Colonic mucosa (tissue), 4 donors: ENCODE measurements at regions not wholly inside any gene's neighbourhood (a gene's known extent, or its start where the extent isn't known, plus 50 kb on each side); places are given as distances from the start of the nearest gene placed in this dataset.

Source experiments
- DNase-seq: peaks from one replicate; pipeline ENCODE4 v3.0.0-alpha.2; 2020
- H3K27ac ChIP-seq: fragments of 200-600 bp; one replicate; pipeline ENCODE4 v1.8.0; 2021
- H3K27me3 ChIP-seq: fragments of 200-600 bp; one replicate; pipeline ENCODE4 v1.8.0; 2021
- H3K36me3 ChIP-seq: fragments of 200-600 bp; one replicate; pipeline ENCODE4 v1.8.0; 2021
- H3K4me1 ChIP-seq: fragments of 200-600 bp; one replicate; pipeline ENCODE4 v1.8.0; 2021; ENCODE audit warnings: mild to moderate bottlenecking
- H3K4me3 ChIP-seq: fragments of 200-600 bp; one replicate; pipeline ENCODE4 v1.8.0; 2021
- H3K9ac ChIP-seq, 2 donors: one replicate each; pipeline ENCODE4 v1.7.0; 2013; ENCODE audit warnings: control low read depth in 2 of 2, low read depth in 2 of 2, low read length in 2 of 2
- H3K9me3 ChIP-seq: fragments of 200-600 bp; one replicate; pipeline ENCODE4 v1.8.0; 2021
- intact Hi-C: fragments of 100-400 bp; cut with DNase I; formaldehyde crosslinking; loops from one replicate; pipeline ENCODE4 v1.14.1; 2022
- TF ChIP-seq, protein P1 (sequence below): fragments of 200-600 bp; IDR thresholded peaks from one replicate; pipeline ENCODE4 v1.8.0; 2022; ENCODE audit warnings: antibody characterized with exemption, mild to moderate bottlenecking
- donor health status: healthy.
- donor health status: DM: no; HTN: no; CAD: no.
- donor health status: DM: no; HTN: no; CAD: no.

DNA sequence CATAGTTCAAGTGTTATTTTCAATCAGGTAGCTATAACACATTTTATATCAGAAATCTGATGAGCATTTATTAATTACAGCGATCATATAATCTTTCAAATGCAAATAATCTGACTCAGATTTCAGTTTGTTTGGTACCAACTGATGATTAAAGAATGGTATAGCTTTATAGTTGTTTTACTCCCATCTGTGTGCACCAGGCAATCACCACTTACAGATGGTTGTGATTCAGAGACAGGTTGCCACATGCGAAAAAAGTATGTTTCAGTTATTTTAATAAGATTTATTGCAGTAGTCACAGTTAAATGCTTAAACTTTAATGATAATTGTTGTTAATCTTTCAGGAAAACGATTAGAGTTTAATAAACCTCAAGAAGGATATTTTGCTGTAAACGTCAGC is 155.1 kb upstream of the ARRDC3 start:
- no peak overlapping the region for H3K9ac ChIP-seq
- intact Hi-C loops = no loop called here

DNA sequence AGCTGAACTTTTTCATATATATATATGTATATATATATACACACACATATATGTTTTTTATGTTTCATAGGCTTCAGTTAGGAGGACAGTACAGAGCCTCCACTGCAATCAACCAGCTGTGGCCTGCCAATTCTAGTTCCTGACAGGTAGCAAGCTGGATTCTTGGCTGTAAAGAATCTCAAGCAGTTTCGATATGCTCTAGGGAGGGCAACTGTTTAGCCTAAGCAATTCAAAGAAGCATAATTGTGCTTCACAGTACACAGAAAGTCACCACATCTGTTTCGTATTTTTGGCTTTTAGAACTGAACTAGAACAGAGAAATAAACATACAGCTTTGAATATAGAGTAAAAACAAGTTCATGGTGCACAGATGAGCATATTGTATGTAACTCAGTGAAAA is 152.4 kb upstream of the ARRDC3 start:
- H3K27me3 ChIP-seq = no peaks in the 10 kb centered on the region
- H3K9ac ChIP-seq = no peak overlapping the region
- no peak overlapping the region for H3K4me3 ChIP-seq
- no peaks in the 10 kb centered on the region for H3K9me3 ChIP-seq
- intact Hi-C loops = no loop called here
- no peaks in the 10 kb centered on the region for H3K36me3 ChIP-seq
- no peak for DNase-seq
- TF ChIP-seq, protein P1, sequence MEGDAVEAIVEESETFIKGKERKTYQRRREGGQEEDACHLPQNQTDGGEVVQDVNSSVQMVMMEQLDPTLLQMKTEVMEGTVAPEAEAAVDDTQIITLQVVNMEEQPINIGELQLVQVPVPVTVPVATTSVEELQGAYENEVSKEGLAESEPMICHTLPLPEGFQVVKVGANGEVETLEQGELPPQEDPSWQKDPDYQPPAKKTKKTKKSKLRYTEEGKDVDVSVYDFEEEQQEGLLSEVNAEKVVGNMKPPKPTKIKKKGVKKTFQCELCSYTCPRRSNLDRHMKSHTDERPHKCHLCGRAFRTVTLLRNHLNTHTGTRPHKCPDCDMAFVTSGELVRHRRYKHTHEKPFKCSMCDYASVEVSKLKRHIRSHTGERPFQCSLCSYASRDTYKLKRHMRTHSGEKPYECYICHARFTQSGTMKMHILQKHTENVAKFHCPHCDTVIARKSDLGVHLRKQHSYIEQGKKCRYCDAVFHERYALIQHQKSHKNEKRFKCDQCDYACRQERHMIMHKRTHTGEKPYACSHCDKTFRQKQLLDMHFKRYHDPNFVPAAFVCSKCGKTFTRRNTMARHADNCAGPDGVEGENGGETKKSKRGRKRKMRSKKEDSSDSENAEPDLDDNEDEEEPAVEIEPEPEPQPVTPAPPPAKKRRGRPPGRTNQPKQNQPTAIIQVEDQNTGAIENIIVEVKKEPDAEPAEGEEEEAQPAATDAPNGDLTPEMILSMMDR = no peak
- H3K4me1 ChIP-seq = no peaks in the 10 kb centered on the region
- H3K27ac ChIP-seq = no peak overlapping the region

More for the DNA sequence above, 155.1 kb upstream of the ARRDC3 start:
- no peak for DNase-seq
- no peaks in the 10 kb centered on the region for H3K4me1 ChIP-seq
- H3K9me3 ChIP-seq = no peaks in the 10 kb centered on the region
- TF ChIP-seq, protein P1 = no peak
- H3K27ac ChIP-seq = no peak overlapping the region
- no peaks in the 10 kb centered on the region for H3K36me3 ChIP-seq
- H3K4me3 ChIP-seq = no peak overlapping the region
- H3K27me3 ChIP-seq = no peaks in the 10 kb centered on the region

DNA sequence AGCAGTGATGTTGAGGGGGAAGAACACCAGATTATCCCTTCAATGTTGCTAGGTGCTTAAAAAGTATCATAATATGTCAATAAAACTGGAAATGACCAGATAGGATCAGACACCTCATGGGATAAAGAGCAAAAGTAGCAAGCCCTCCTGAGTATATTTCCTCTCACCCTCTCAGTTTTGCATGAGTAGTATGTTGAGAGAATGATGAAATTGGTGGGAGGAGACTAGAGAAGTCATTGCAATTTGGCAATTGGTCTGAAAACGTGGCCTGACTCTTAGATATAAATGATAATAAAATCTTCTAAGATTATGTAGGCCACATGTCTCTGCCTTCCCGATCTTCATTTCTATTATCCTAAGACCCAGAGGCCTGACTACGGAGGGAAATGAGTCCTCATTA is 151.2 kb upstream of the ARRDC3 start:
- no peak overlapping the region for H3K4me3 ChIP-seq
- H3K27ac ChIP-seq = no peak overlapping the region
- intact Hi-C loops = no loop called here
- no peak for DNase-seq
- H3K27me3 ChIP-seq = no peaks in the 10 kb centered on the region
- no peaks in the 10 kb centered on the region for H3K36me3 ChIP-seq
- no peaks in the 10 kb centered on the region for H3K4me1 ChIP-seq
- no peak overlapping the region for H3K9ac ChIP-seq
- TF ChIP-seq, protein P1 = no peak
- no peaks in the 10 kb centered on the region for H3K9me3 ChIP-seq

DNA sequence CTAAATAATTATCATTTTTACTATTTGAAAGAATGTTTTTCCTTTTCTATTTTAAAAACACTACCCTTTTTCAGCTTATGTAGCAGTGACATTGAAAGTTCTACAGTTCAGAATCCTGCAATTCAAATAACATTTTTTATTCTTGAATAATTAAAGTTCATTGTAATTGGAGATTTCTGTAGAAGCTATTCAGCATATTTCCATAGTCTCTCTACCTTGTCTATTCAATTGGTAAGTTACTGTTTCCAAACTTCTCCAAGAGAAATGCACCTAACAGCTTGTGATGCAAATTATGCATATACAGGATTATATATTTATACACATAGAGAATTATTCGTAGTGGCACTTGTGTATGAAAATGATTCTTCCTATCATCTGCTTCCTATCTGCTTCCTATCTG is 149.7 kb upstream of the ARRDC3 start:
- no peaks in the 10 kb centered on the region for H3K27me3 ChIP-seq
- DNase-seq = no peak
- TF ChIP-seq, protein P1 = no peak
- intact Hi-C loops = no loop called here
- H3K9me3 ChIP-seq = no peaks in the 10 kb centered on the region
- H3K27ac ChIP-seq = no peak overlapping the region
- H3K4me1 ChIP-seq = no peaks in the 10 kb centered on the region
- no peak overlapping the region for H3K9ac ChIP-seq
- no peaks in the 10 kb centered on the region for H3K36me3 ChIP-seq
- H3K4me3 ChIP-seq = no peak overlapping the region

DNA sequence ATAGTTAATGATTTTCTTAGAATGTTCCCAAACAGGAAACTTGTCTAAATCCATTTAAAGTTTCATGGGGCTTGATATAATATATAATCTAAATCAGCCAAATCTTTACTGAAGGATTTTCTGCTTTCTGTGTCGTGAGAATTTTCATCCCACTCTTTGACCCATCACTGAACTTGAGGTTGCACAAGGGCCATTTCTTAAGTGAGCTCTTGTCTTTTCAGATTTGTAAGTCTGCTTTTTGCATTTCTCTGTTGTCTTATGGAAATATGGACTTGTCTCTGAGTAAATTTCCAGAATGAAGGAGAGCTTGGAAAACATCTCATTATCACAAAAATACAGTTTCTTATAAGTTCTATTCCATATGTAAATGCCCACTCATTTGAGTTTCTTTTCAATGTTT is 149.2 kb upstream of the ARRDC3 start:
- Histone ChIP-seq H3K27me3 (no peaks in the 10 kb centered on the region), H3K9me3 (no peaks in the 10 kb centered on the region), H3K4me1 (no peaks in the 10 kb centered on the region), H3K27ac (no peak overlapping the region), H3K36me3 (no peaks in the 10 kb centered on the region), H3K9ac (no peak overlapping the region), H3K4me3 (no peak overlapping the region)
- TF ChIP-seq, protein P1 = no peak
- intact Hi-C loops = no loop called here
- no peak for DNase-seq

DNA sequence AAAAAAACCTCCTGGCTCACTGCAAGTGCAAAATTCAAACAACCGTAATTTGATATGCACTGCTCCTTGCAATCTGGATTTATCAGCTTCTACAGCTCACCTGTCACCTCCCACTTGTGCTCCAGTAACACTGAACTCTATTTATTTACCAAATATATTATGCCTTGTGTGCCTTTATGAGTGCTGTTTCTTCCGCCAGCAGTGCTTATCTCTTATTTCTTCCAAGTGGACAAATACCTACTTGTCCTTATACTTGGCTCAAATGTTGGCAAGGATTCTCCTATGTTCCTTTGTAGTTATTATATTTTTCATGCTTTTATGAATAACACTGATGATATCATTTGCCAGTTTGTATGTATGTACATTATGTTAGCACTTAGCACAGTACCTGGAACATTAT is 145.7 kb upstream of the ARRDC3 start:
- H3K9ac ChIP-seq = no peak overlapping the region
- H3K36me3 ChIP-seq = no peaks in the 10 kb centered on the region
- TF ChIP-seq, protein P1 = no peak
- H3K27ac ChIP-seq = no peak overlapping the region
- DNase-seq = no peak
- no peaks in the 10 kb centered on the region for H3K27me3 ChIP-seq
- no peaks in the 10 kb centered on the region for H3K4me1 ChIP-seq
- no peaks in the 10 kb centered on the region for H3K9me3 ChIP-seq
- H3K4me3 ChIP-seq = no peak overlapping the region
- intact Hi-C loops = no loop called here
